A673 (cell line): ENCODE measurements at regions not wholly inside any gene's neighbourhood (a gene's known extent, or its start where the extent isn't known, plus 50 kb on each side); places are given as distances from the start of the nearest gene placed in this dataset.

Source experiments
- BruUV-seq: library from RNA; stranded (reverse); fragments of 400-500 nt; replicated peaks from 2 replicates; lab custom pipeline; 2021; lab: Mats Ljungman, UMichigan
- CTCF ChIA-PET: fragments of 300-600 bp; sonication (Branson Sonifier 250); formaldehyde crosslinking; loops from one replicate; lab custom pipeline; 2022; ENCODE audit warnings: antibody characterized with exemption; lab: Charles Lee
- POLR2A ChIA-PET: fragments of 300-600 bp; sonication (Branson Sonifier 250); formaldehyde crosslinking; loops from one replicate; lab custom pipeline; 2022; ENCODE audit warnings: antibody characterized with exemption; ENCODE audit not compliant: low non-redundant PET; lab: Charles Lee
- DNase-seq: peaks from one replicate; pipeline ENCODE4 v3.0.0-alpha.2; 2015; ENCODE audit warnings: low spot score
- H3K27ac ChIP-seq: fragments of 200-600 bp; sonication (generic); 2 replicates; pipeline ENCODE4 v1.5.1; 2016; ENCODE audit warnings: mixed run types, low read depth, mild to moderate bottlenecking, mixed read lengths, antibody characterized with exemption, low read length; ENCODE audit not compliant: poor library complexity, severe bottlenecking
- H3K27me3 ChIP-seq: fragments of 200-600 bp; sonication (generic); replicated peaks from 2 replicates; pipeline ENCODE4 v1.6.1; 2017; ENCODE audit warnings: mixed run types, low read depth, mild to moderate bottlenecking, mixed read lengths, antibody characterized with exemption, low read length; ENCODE audit not compliant: insufficient read depth, poor library complexity
- H3K36me3 ChIP-seq: fragments of 200-600 bp; sonication (generic); 2 replicates; pipeline ENCODE4 v1.6.1; 2016; ENCODE audit warnings: mixed run types, mild to moderate bottlenecking, mixed read lengths, antibody characterized with exemption, low read length; ENCODE audit not compliant: insufficient read depth, poor library complexity, severe bottlenecking
- H3K4me1 ChIP-seq: fragments of 200-600 bp; sonication (generic); 2 replicates; pipeline ENCODE4 v1.6.1; 2017; ENCODE audit warnings: mixed run types, mild to moderate bottlenecking, mixed read lengths, antibody characterized with exemption, low read length; ENCODE audit not compliant: insufficient read depth, poor library complexity, severe bottlenecking
- H3K4me3 ChIP-seq: fragments of 200-600 bp; sonication (generic); 2 replicates; pipeline ENCODE4 v1.5.1; 2016; ENCODE audit warnings: low read depth, mixed run types, mild to moderate bottlenecking, mixed read lengths, low read length; ENCODE audit not compliant: poor library complexity, severe bottlenecking
- H3K9me3 ChIP-seq: fragments of 200-600 bp; sonication (generic); 2 replicates; pipeline ENCODE4 v1.6.1; 2016; ENCODE audit warnings: mixed run types, low read depth, mild to moderate bottlenecking, mixed read lengths, antibody characterized with exemption, low read length; ENCODE audit not compliant: poor library complexity, severe bottlenecking
- EZH2 ChIP-seq: fragments of 200-600 bp; sonication (generic); IDR thresholded peaks from 2 replicates; pipeline ENCODE4 v1.6.1; 2017; ENCODE audit warnings: borderline replicate concordance, low read depth, mild to moderate bottlenecking, mixed read lengths, antibody characterized with exemption, low read length; ENCODE audit not compliant: poor library complexity, severe bottlenecking
- intact Hi-C: fragments of 100-400 bp; cut with micrococcal nuclease; formaldehyde crosslinking; loops from one replicate; pipeline ENCODE4 v1.10.0; 2022; ENCODE audit not compliant: unreplicated experiment
- TF ChIP-seq, protein P1 (sequence below): fragments of 300-800, 200-600 bp; sonication (generic); conservative IDR thresholded peaks from 2 replicates; pipeline ENCODE4 v1.5.1; 2017; ENCODE audit warnings: low read depth, mild to moderate bottlenecking, antibody characterized with exemption, low read length, moderate library complexity, mixed read lengths

DNA sequence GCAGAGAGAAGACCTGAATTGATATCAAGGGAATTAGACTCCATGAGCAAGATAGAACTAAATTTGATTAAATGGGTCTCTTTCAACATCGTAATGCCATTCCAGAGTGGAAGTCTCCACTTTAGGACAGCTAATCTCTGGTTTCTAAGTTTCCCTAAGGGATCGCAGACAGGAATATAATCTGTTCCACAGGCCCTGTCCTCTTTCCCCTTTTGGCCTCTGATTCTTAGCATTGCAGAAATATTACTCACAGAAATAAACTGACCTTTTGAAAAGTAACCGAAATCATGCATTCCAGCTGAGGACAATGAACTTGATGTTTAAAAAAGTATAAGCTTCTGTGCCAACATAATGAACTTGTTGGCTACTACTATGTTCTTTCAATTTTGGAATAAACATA is 227.8 kb downstream of the ETS1 start:
- no peak for TF ChIP-seq EZH2
- TF ChIP-seq, protein P1, sequence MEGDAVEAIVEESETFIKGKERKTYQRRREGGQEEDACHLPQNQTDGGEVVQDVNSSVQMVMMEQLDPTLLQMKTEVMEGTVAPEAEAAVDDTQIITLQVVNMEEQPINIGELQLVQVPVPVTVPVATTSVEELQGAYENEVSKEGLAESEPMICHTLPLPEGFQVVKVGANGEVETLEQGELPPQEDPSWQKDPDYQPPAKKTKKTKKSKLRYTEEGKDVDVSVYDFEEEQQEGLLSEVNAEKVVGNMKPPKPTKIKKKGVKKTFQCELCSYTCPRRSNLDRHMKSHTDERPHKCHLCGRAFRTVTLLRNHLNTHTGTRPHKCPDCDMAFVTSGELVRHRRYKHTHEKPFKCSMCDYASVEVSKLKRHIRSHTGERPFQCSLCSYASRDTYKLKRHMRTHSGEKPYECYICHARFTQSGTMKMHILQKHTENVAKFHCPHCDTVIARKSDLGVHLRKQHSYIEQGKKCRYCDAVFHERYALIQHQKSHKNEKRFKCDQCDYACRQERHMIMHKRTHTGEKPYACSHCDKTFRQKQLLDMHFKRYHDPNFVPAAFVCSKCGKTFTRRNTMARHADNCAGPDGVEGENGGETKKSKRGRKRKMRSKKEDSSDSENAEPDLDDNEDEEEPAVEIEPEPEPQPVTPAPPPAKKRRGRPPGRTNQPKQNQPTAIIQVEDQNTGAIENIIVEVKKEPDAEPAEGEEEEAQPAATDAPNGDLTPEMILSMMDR, result no peak
- H3K4me1 ChIP-seq, result no peaks in the 10 kb centered on the region
- intact Hi-C loops, result no loop called here
- H3K4me3 ChIP-seq, result no peak overlapping the region
- no TSS peak for BruUV-seq
- H3K27me3 ChIP-seq, result peaks cover 20% of the 10 kb centered on the region
- H3K36me3 ChIP-seq, result no peaks in the 10 kb centered on the region
- ChIA-PET CTCF (interaction anchor here (0.6 kb wide), 1 partner anchor 79 kb away, joined by 4 read pairs; no protein-coding TSS in a partner anchor), POLR2A (no interaction called here)
- no peak for DNase-seq
- no peak overlapping the region for H3K27ac ChIP-seq
- H3K9me3 ChIP-seq, result no peaks in the 10 kb centered on the region

GRCh38 chr11:128357073-128357472 is 230.3 kb downstream of the ETS1 start:
- no peak for DNase-seq
- TF ChIP-seq, protein P1, result no peak
- TF ChIP-seq EZH2, result no peak
- H3K4me1 ChIP-seq, result no peaks in the 10 kb centered on the region
- intact Hi-C loops, result no loop called here
- H3K27ac ChIP-seq, result no peak overlapping the region
- no peak overlapping the region for H3K4me3 ChIP-seq
- H3K36me3 ChIP-seq, result no peaks in the 10 kb centered on the region
- POLR2A ChIA-PET, result no interaction called here
- CTCF ChIA-PET, result no interaction called here
- no TSS peak for BruUV-seq
- H3K9me3 ChIP-seq, result no peaks in the 10 kb centered on the region
- H3K27me3 ChIP-seq, result peaks cover 38% of the 10 kb centered on the region

GRCh38 chr11:128355558-128355957 is 231.8 kb downstream of the ETS1 start:
- H3K9me3 ChIP-seq, result no peaks in the 10 kb centered on the region
- no peaks in the 10 kb centered on the region for H3K4me1 ChIP-seq
- ChIA-PET CTCF (no interaction called here), POLR2A (no interaction called here)
- intact Hi-C loops, result no loop called here
- no peak overlapping the region for H3K27ac ChIP-seq
- no peak for DNase-seq
- no TSS peak for BruUV-seq
- peaks cover 54% of the 10 kb centered on the region for H3K27me3 ChIP-seq
- TF ChIP-seq, protein P1, result no peak
- no peak for TF ChIP-seq EZH2
- H3K4me3 ChIP-seq, result no peak overlapping the region
- no peaks in the 10 kb centered on the region for H3K36me3 ChIP-seq
